B cell (primary cell): ENCODE measurements at regions not wholly inside any gene's neighbourhood (a gene's known extent, or its start where the extent isn't known, plus 50 kb on each side); places are given as distances from the start of the nearest gene placed in this dataset.

Experiments
- ATAC-seq: fragments of 200-7000 bp; cut with Tn5 transposase; one replicate; pipeline ENCODE4 v1.10.0; 2021; ENCODE audit warnings: low read depth, mild to moderate bottlenecking, moderate number of reproducible peaks, moderate library complexity
- CTCF ChIA-PET: fragments of 350-600 bp; sonication (Branson Sonifier 250); formaldehyde crosslinking; loops from one replicate; lab custom pipeline; 2021; ENCODE audit warnings: antibody characterized with exemption, inconsistent platforms; lab: Charles Lee
- POLR2A ChIA-PET: fragments of 350-600 bp; sonication (Branson Sonifier 250); formaldehyde crosslinking; loops from one replicate; lab custom pipeline; 2021; ENCODE audit warnings: antibody characterized with exemption; lab: Charles Lee
- DNase-seq: peaks from one replicate; pipeline ENCODE4 v3.0.0; 2013
- H2AFZ ChIP-seq: 2 replicates; pipeline ENCODE4 v1.6.1; 2012; ENCODE audit warnings: mild to moderate bottlenecking, low read depth, low read length; ENCODE audit not compliant: insufficient read depth, poor library complexity, severe bottlenecking
- H3K27ac ChIP-seq, 2 donors: 1 replicate in 1 of 2; 2 replicates in 1 of 2; pipeline ENCODE4 v1.5.1; 2012 to 2013; ENCODE audit warnings: low read length in 2 of 2, mild to moderate bottlenecking in 2 of 2, moderate library complexity in 1 of 2
- H3K27me3 ChIP-seq, 4 experiments: fragments of 200-600 bp in 1 of 4; sonication (generic) in 1 of 4; replicated peaks in 1 of 4; 1 replicate in 2 of 4; 2 replicates in 2 of 4; pipeline versions ENCODE4 v1.6.1 to v1.7.0; 2013 to 2016; ENCODE audit warnings: low read length in 3 of 4, mild to moderate bottlenecking in 2 of 4, mixed read lengths in 1 of 4, moderate library complexity in 1 of 4; ENCODE audit not compliant: insufficient read depth in 4 of 4, control insufficient read depth in 3 of 4; ENCODE audit errors: control extremely low read depth in 1 of 4
- H3K36me3 ChIP-seq, 2 experiments: replicated peaks in 1 of 2; 1 replicate in 1 of 2; 2 replicates in 1 of 2; pipeline versions ENCODE4 v1.6.1 to v1.7.1; 2013; ENCODE audit warnings: low read length in 1 of 2; ENCODE audit not compliant: insufficient read depth in 2 of 2, control insufficient read depth in 1 of 2; ENCODE audit errors: control extremely low read depth in 1 of 2, extremely low read depth in 1 of 2
- H3K4me1 ChIP-seq, 2 donors: fragments of 200-600 bp in 1 of 2; sonication (generic) in 1 of 2; 1 replicate in 1 of 2; 2 replicates in 1 of 2; pipeline versions ENCODE4 v1.5.1 to v1.6.1; 2013 to 2017; ENCODE audit warnings: low read length in 2 of 2; ENCODE audit not compliant: control insufficient read depth in 2 of 2, insufficient read depth in 2 of 2
- H3K4me2 ChIP-seq: replicated peaks from 2 replicates; pipeline ENCODE3; 2012; ENCODE audit warnings: mild to moderate bottlenecking, low read depth, low read length; ENCODE audit not compliant: poor library complexity, severe bottlenecking
- H3K4me3 ChIP-seq, 5 experiments: fragments of 200-600 bp in 1 of 5; sonication (generic) in 1 of 5; 1 replicate in 3 of 5; 2 replicates in 2 of 5; pipeline versions ENCODE4 v1.5.1 to v1.7.0; 2011 to 2016; ENCODE audit warnings: low read length in 4 of 5, mild to moderate bottlenecking in 4 of 5, low read depth in 2 of 5, control low read depth in 1 of 5, moderate library complexity in 1 of 5; ENCODE audit not compliant: insufficient read depth in 1 of 5; ENCODE audit errors: control extremely low read depth in 1 of 5, extremely low read depth in 1 of 5
- H3K79me2 ChIP-seq: fragments of 200-600 bp; sonication (generic); one replicate; pipeline ENCODE4 v1.6.0; 2016; ENCODE audit warnings: low read length; ENCODE audit not compliant: control insufficient read depth, insufficient read depth
- H3K9ac ChIP-seq: fragments of 200-600 bp; sonication (generic); 2 replicates; pipeline ENCODE4 v1.6.1; 2017; ENCODE audit warnings: mild to moderate bottlenecking, low read length, moderate library complexity
- H3K9me3 ChIP-seq, 3 donors: one replicate each; pipeline versions ENCODE4 v1.6.1 to v1.7.1; 2013; ENCODE audit warnings: low read length in 2 of 3; ENCODE audit not compliant: control insufficient read depth in 2 of 3, insufficient read depth in 1 of 3; ENCODE audit errors: control extremely low read depth in 1 of 3
- H4K20me1 ChIP-seq: 2 replicates; pipeline ENCODE4 v1.6.0; 2012; ENCODE audit warnings: mild to moderate bottlenecking, low read length; ENCODE audit not compliant: insufficient read depth, control insufficient read depth, poor library complexity, severe bottlenecking
- H3K27ac Mint-ChIP-seq: one replicate; pipeline ENCODE4 v1.8.0; 2021; ENCODE audit warnings: mixed read lengths
- H3K27me3 Mint-ChIP-seq: one replicate; pipeline ENCODE4 v1.8.0; 2021; ENCODE audit warnings: mixed read lengths
- H3K4me1 Mint-ChIP-seq: one replicate; pipeline ENCODE4 v1.8.0; 2021; ENCODE audit warnings: mixed read lengths
- H3K4me3 Mint-ChIP-seq: one replicate; pipeline ENCODE4 v1.8.0; 2021; ENCODE audit warnings: mixed read lengths
- H3K9me3 Mint-ChIP-seq: one replicate; pipeline ENCODE4 v1.8.0; 2022; ENCODE audit warnings: mixed read lengths; ENCODE audit not compliant: insufficient read depth
- EZH2 ChIP-seq: IDR thresholded peaks from 2 replicates; pipeline ENCODE4 v1.6.1; 2012; ENCODE audit warnings: borderline replicate concordance, low read depth, mild to moderate bottlenecking, moderate library complexity, low read length; ENCODE audit not compliant: insufficient read depth, poor library complexity, severe bottlenecking
- WGBS: methylation state at CpG from one replicate; pipeline ENCODE4 v1.1.5; 2013; ENCODE audit warnings: missing lambda C conversion rate; ENCODE audit not compliant: insufficient coverage; 5-methylcytosine and 5-hydroxymethylcytosine counted together
- intact Hi-C: fragments of 100-400 bp; cut with micrococcal nuclease; formaldehyde crosslinking; loops from one replicate; pipeline ENCODE4 v1.10.0; 2022
- TF ChIP-seq, protein P1 (sequence below): fragments of 200-600 bp; IDR thresholded peaks from one replicate; pipeline ENCODE4 v1.8.0; 2022; ENCODE audit warnings: antibody characterized with exemption, mild to moderate bottlenecking

DNA sequence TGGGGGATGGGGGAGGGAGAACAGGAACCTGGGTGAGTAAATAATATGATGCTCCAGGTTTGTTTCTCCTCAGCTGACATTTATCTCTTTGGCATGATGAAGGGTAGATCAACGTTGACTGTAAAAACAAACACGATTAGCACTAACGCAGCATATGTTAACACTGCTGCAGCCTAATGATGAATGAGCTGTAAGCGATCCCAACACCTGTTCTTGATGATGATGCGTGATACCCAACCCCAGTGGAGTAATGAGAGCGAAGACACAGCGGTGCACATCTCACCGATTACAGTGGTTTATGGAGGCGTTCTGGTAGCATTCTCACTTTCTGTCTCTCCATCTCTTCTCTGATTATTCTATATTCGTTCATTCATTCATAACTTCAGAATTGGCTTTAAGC lies 640.4 kb downstream of the USP25 start:
- Mint-ChIP-seq H3K27me3 (no peaks in the 10 kb centered on the region), H3K9me3 (no peaks in the 10 kb centered on the region), H3K4me3 (no peak overlapping the region), H3K27ac (no peak overlapping the region), H3K4me1 (no peaks in the 10 kb centered on the region)
- Histone ChIP-seq H3K4me2 (no peak overlapping the region), H3K79me2 (no peaks in the 10 kb centered on the region), H4K20me1 (no peaks in the 10 kb centered on the region), H3K27ac (no peak overlapping the region), H3K4me3 (no peak overlapping the region), H2AFZ (no peak overlapping the region), H3K4me1 (no peaks in the 10 kb centered on the region), H3K36me3 (no peaks in the 10 kb centered on the region), H3K27me3 (no peaks in the 10 kb centered on the region), H3K9me3 (no peaks in the 10 kb centered on the region), H3K9ac (no peak overlapping the region)
- ATAC-seq, result no peak
- ChIA-PET POLR2A (no interaction called here), CTCF (no interaction called here)
- 96% methylated on average over 7 of the region's 10 CpGs for WGBS
- no peak for TF ChIP-seq EZH2
- TF ChIP-seq, protein P1, sequence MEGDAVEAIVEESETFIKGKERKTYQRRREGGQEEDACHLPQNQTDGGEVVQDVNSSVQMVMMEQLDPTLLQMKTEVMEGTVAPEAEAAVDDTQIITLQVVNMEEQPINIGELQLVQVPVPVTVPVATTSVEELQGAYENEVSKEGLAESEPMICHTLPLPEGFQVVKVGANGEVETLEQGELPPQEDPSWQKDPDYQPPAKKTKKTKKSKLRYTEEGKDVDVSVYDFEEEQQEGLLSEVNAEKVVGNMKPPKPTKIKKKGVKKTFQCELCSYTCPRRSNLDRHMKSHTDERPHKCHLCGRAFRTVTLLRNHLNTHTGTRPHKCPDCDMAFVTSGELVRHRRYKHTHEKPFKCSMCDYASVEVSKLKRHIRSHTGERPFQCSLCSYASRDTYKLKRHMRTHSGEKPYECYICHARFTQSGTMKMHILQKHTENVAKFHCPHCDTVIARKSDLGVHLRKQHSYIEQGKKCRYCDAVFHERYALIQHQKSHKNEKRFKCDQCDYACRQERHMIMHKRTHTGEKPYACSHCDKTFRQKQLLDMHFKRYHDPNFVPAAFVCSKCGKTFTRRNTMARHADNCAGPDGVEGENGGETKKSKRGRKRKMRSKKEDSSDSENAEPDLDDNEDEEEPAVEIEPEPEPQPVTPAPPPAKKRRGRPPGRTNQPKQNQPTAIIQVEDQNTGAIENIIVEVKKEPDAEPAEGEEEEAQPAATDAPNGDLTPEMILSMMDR, result no peak
- intact Hi-C loops, result no loop called here
- DNase-seq, result no peak

DNA sequence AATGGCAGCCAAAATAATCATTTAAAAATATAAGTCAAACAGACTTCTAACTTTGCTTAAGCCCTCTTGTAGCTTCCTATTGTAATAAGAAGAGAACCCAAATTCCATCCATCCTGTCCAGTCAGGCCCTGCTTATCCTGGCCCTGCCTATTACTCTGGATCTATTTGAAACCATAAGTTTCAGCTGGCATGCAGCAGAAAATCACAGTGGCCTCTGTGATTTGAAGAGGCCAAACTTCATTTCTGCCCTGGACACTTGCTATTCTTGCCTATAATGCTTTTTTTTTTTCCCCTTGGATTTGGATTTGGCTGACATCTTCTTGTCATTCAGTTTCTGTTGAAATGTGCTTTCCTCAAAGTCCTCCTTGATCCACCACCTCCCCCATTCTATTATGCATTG lies 642.8 kb downstream of the USP25 start:
- no peak for TF ChIP-seq EZH2
- TF ChIP-seq, protein P1, result no peak
- no peaks in the 10 kb centered on the region for H3K27me3 ChIP-seq
- no peak overlapping the region for H3K4me2 ChIP-seq
- ATAC-seq (no peak), DNase-seq (no peak)
- Mint-ChIP-seq H3K27ac (no peak overlapping the region), H3K27me3 (no peaks in the 10 kb centered on the region), H3K4me3 (no peak overlapping the region), H3K4me1 (no peaks in the 10 kb centered on the region), H3K9me3 (no peaks in the 10 kb centered on the region)
- no peaks in the 10 kb centered on the region for H3K79me2 ChIP-seq
- CTCF ChIA-PET, result no interaction called here
- no peak overlapping the region for H3K9ac ChIP-seq
- no peak overlapping the region for H3K27ac ChIP-seq
- H2AFZ ChIP-seq, result no peak overlapping the region
- no peaks in the 10 kb centered on the region for H3K4me1 ChIP-seq
- no peak overlapping the region for H3K4me3 ChIP-seq
- POLR2A ChIA-PET, result no interaction called here
- no peaks in the 10 kb centered on the region for H4K20me1 ChIP-seq
- no peaks in the 10 kb centered on the region for H3K36me3 ChIP-seq
- no peaks in the 10 kb centered on the region for H3K9me3 ChIP-seq
- intact Hi-C loops, result no loop called here
